ENCODE measurements at regions not wholly inside any gene's neighbourhood (a gene's known extent, or its start where the extent isn't known, plus 50 kb on each side); places are given as distances from the start of the nearest gene placed in this dataset.

GRCh38 chr5:87503004-87503403 is 90.3 kb upstream of the CCNH start:
- TF ChIP-seq CTCF (IDR thresholded peaks at IDR 0.05; ENCODE audit: insufficient read depth in 1 of 2, low read depth in 1 of 2, low read length in 1 of 2, severe bottlenecking in 1 of 2, unreplicated experiment in 1 of 2), result no peak
- Histone ChIP-seq H3K36me3 (ENCODE audit: control insufficient read depth, insufficient read depth, low read length) (no peaks in the 10 kb centered on the region), H3K9me3 (no peaks in the 10 kb centered on the region), H3K27me3 (replicated peaks; ENCODE audit: control insufficient read depth, insufficient read depth, low read length) (no peaks in the 10 kb centered on the region), H3K4me3 (ENCODE audit: low read depth, low read length) (no peak overlapping the region), H3K4me1 (no peaks in the 10 kb centered on the region)
- ChIA-PET POLR2A (no interaction called here), CTCF (no interaction called here)
- BruUV-seq (replicated peaks), result no TSS peak
- intact Hi-C loops (cut with micrococcal nuclease; ENCODE audit: unreplicated experiment), result no loop called here
- Mint-ChIP-seq H3K4me3 (ENCODE audit: unreplicated experiment) (no peak overlapping the region), H3K36me3 (ENCODE audit: insufficient read depth, unreplicated experiment) (no peaks in the 10 kb centered on the region), H3K27ac (ENCODE audit: unreplicated experiment) (no peak overlapping the region), H3K9me3 (ENCODE audit: unreplicated experiment) (no peaks in the 10 kb centered on the region), H3K4me1 (ENCODE audit: low read depth, unreplicated experiment) (no peaks in the 10 kb centered on the region), H3K27me3 (ENCODE audit: insufficient read depth, unreplicated experiment) (no peaks in the 10 kb centered on the region)
- no peak for DNase-seq

GRCh38 chr5:87499478-87500410 is 87.0 kb upstream of the CCNH start:
- intact Hi-C loops (cut with micrococcal nuclease; ENCODE audit: unreplicated experiment), result no loop called here
- no TSS peak for BruUV-seq (replicated peaks)
- no peaks in the 10 kb centered on the region for H3K36me3 ChIP-seq (ENCODE audit: control insufficient read depth, insufficient read depth, low read length)
- H3K27ac Mint-ChIP-seq (ENCODE audit: unreplicated experiment), result no peak overlapping the region
- no peak overlapping the region for H3K4me3 Mint-ChIP-seq (ENCODE audit: unreplicated experiment)
- H3K9me3 Mint-ChIP-seq (ENCODE audit: unreplicated experiment), result no peaks in the 10 kb centered on the region
- no peak overlapping the region for H3K4me3 ChIP-seq (ENCODE audit: low read depth, low read length)
- POLR2A ChIA-PET, result no interaction called here
- H3K36me3 Mint-ChIP-seq (ENCODE audit: insufficient read depth, unreplicated experiment), result no peaks in the 10 kb centered on the region
- H3K9me3 ChIP-seq, result no peaks in the 10 kb centered on the region
- CTCF ChIA-PET, result no interaction called here
- TF ChIP-seq CTCF (IDR thresholded peaks at IDR 0.05; ENCODE audit: insufficient read depth in 1 of 2, low read depth in 1 of 2, low read length in 1 of 2, severe bottlenecking in 1 of 2, unreplicated experiment in 1 of 2), result no peak
- no peaks in the 10 kb centered on the region for H3K27me3 ChIP-seq (replicated peaks; ENCODE audit: control insufficient read depth, insufficient read depth, low read length)
- DNase-seq, result no peak
- no peaks in the 10 kb centered on the region for H3K4me1 Mint-ChIP-seq (ENCODE audit: low read depth, unreplicated experiment)
- peaks cover 2% of the 10 kb centered on the region for H3K27me3 Mint-ChIP-seq (ENCODE audit: insufficient read depth, unreplicated experiment)
- no peaks in the 10 kb centered on the region for H3K4me1 ChIP-seq
